H1 (cell line): ENCODE measurements at regions not wholly inside any gene's neighbourhood (a gene's known extent, or its start where the extent isn't known, plus 50 kb on each side); places are given as distances from the start of the nearest gene placed in this dataset.

ENCODE experiments used
- CTCF ChIA-PET: fragments of 300-600 bp; sonication (Branson Sonifier 250); formaldehyde crosslinking; loops from one replicate; lab custom pipeline; 2021; ENCODE audit not compliant: partially characterized antibody; lab: Charles Lee
- POLR2A ChIA-PET: fragments of 300-600 bp; sonication (Branson Sonifier 250); formaldehyde crosslinking; loops from one replicate; lab custom pipeline; 2021; ENCODE audit warnings: inconsistent platforms; ENCODE audit not compliant: partially characterized antibody; lab: Charles Lee
- DNase-seq, 2 experiments: peaks; one replicate each; pipeline versions ENCODE4 v3.0.0 to v3.0.0-alpha.2; 2010 to 2022; ENCODE audit warnings: low spot score in 2 of 2, low read depth in 1 of 2, mixed read lengths in 1 of 2
- FAIRE-seq: peaks from 2 replicates; lab custom pipeline; 2011; peaks lifted over from hg19 to GRCh38; lab: Jason Lieb, UNC
- H2AFZ ChIP-seq: 2 replicates; pipeline ENCODE4 v1.8.1; 2012; ENCODE audit warnings: low read length, inconsistent platforms
- H2AK5ac ChIP-seq: 2 replicates; pipeline ENCODE4 v1.6.1; 2013; ENCODE audit warnings: low read depth, low read length
- H2BK120ac ChIP-seq: replicated peaks from 2 replicates; pipeline ENCODE3; 2013; ENCODE audit warnings: low read depth, low read length, inconsistent platforms
- H2BK12ac ChIP-seq: 2 replicates; pipeline ENCODE4 v1.6.1; 2013; ENCODE audit warnings: low read depth, low read length
- H2BK15ac ChIP-seq: 2 replicates; pipeline ENCODE4 v1.6.1; 2013; ENCODE audit warnings: low read length
- H2BK20ac ChIP-seq: 2 replicates; pipeline ENCODE4 v1.6.1; 2013; ENCODE audit warnings: low read length
- H2BK5ac ChIP-seq: 2 replicates; pipeline ENCODE4 v1.6.1; 2013; ENCODE audit warnings: low read depth, low read length
- H3K14ac ChIP-seq: 2 replicates; pipeline ENCODE4 v1.6.1; 2013; ENCODE audit warnings: inconsistent platforms; ENCODE audit not compliant: insufficient read length
- H3K18ac ChIP-seq: 2 replicates; pipeline ENCODE4 v1.6.1; 2013; ENCODE audit warnings: low read length; ENCODE audit errors: extremely low read depth
- H3K23ac ChIP-seq: 2 replicates; pipeline ENCODE4 v1.6.1; 2013; ENCODE audit warnings: inconsistent platforms; ENCODE audit not compliant: insufficient read length
- H3K23me2 ChIP-seq: 2 replicates; pipeline ENCODE4 v1.6.1; 2013; ENCODE audit warnings: low read depth, low read length
- H3K27ac ChIP-seq: 2 replicates; pipeline ENCODE4 v1.6.1; 2011; ENCODE audit warnings: low read depth, low read length, inconsistent platforms
- H3K27me3 ChIP-seq, 4 experiments: replicated peaks in 1 of 4; 1 replicate in 1 of 4; 2 replicates in 3 of 4; pipeline versions ENCODE4 v1.6.1 to v1.8.1; 2011 to 2013; ENCODE audit warnings: low read length in 3 of 4, mild to moderate bottlenecking in 3 of 4, inconsistent platforms in 2 of 4, mixed read lengths in 2 of 4, moderate library complexity in 1 of 4; ENCODE audit not compliant: control insufficient read depth in 3 of 4, insufficient read depth in 3 of 4; ENCODE audit errors: extremely low read depth in 1 of 4
- H3K36me3 ChIP-seq, 4 experiments: 2 replicates each; pipeline versions ENCODE4 v1.6.1 to v1.8.1; 2011 to 2013; ENCODE audit warnings: mild to moderate bottlenecking in 4 of 4, low read length in 3 of 4, moderate library complexity in 2 of 4, control low read depth in 1 of 4, inconsistent platforms in 1 of 4; ENCODE audit not compliant: insufficient read depth in 4 of 4, control insufficient read depth in 2 of 4
- H3K4ac ChIP-seq: replicated peaks from 2 replicates; pipeline ENCODE3; 2013; ENCODE audit warnings: low read length, low read depth, mixed read lengths, inconsistent platforms; ENCODE audit not compliant: insufficient read length
- H3K4me1 ChIP-seq, 4 experiments: replicated peaks in 1 of 4; 1 replicate in 1 of 4; 2 replicates in 3 of 4; pipeline versions ENCODE4 v1.6.1 to v1.8.1; 2011 to 2013; ENCODE audit warnings: low read length in 3 of 4, inconsistent platforms in 2 of 4, mixed read lengths in 1 of 4; ENCODE audit not compliant: insufficient read depth in 4 of 4, control insufficient read depth in 3 of 4
- H3K4me2 ChIP-seq, 2 experiments: 2 replicates each; pipeline versions ENCODE4 v1.6.1 to v1.8.1; 2011 to 2013; ENCODE audit warnings: low read depth in 2 of 2, low read length in 2 of 2, control low read depth in 1 of 2, inconsistent platforms in 1 of 2, mild to moderate bottlenecking in 1 of 2; ENCODE audit not compliant: insufficient read depth in 1 of 2
- H3K4me3 ChIP-seq, 4 experiments: fragments of 200-600, 300-600 bp in 1 of 4; sonication (generic), shearing (Covaris generic), sonication (Bioruptor Twin) in 1 of 4; 2 replicates each; pipeline versions ENCODE4 v1.5.1 to v1.8.1; 2011 to 2016; ENCODE audit warnings: low read length in 4 of 4, low read depth in 3 of 4, control low read depth in 2 of 4, inconsistent platforms in 2 of 4, mild to moderate bottlenecking in 2 of 4, mixed read lengths in 1 of 4, moderate library complexity in 1 of 4; ENCODE audit not compliant: insufficient read depth in 2 of 4; ENCODE audit errors: extremely low read depth in 1 of 4
- H3K56ac ChIP-seq: replicated peaks from 2 replicates; pipeline ENCODE3; 2013; ENCODE audit warnings: low read depth, mild to moderate bottlenecking, mixed read lengths, low read length, inconsistent platforms; ENCODE audit not compliant: insufficient read length
- H3K79me1 ChIP-seq: 2 replicates; pipeline ENCODE4 v1.6.1; 2013; ENCODE audit warnings: low read depth, low read length, control low read depth
- H3K79me2 ChIP-seq, 2 experiments: 2 replicates each; pipeline versions ENCODE4 v1.6.1 to v1.8.1; 2012 to 2013; ENCODE audit warnings: low read length in 2 of 2, mild to moderate bottlenecking in 2 of 2, inconsistent platforms in 1 of 2; ENCODE audit not compliant: insufficient read depth in 2 of 2, control insufficient read depth in 1 of 2
- H3K9ac ChIP-seq, 4 experiments: replicated peaks in 1 of 4; 1 replicate in 1 of 4; 2 replicates in 3 of 4; pipeline versions ENCODE4 v1.6.1 to v1.8.1; 2011 to 2013; ENCODE audit warnings: low read depth in 3 of 4, low read length in 3 of 4, control low read depth in 2 of 4, mild to moderate bottlenecking in 2 of 4, moderate library complexity in 2 of 4, inconsistent platforms in 1 of 4; ENCODE audit errors: extremely low read depth in 1 of 4
- H3K9me3 ChIP-seq, 2 experiments: 2 replicates each; pipeline versions ENCODE4 v1.6.1 to v1.8.1; 2012 to 2013; ENCODE audit warnings: mild to moderate bottlenecking in 2 of 2, moderate library complexity in 2 of 2, control low read depth in 1 of 2, inconsistent platforms in 1 of 2, low read depth in 1 of 2, low read length in 1 of 2, mixed read lengths in 1 of 2; ENCODE audit not compliant: insufficient read depth in 2 of 2
- H4K20me1 ChIP-seq, 2 experiments: replicated peaks in 1 of 2; 2 replicates each; pipeline versions ENCODE3 to v1.8.1; 2011 to 2013; ENCODE audit warnings: inconsistent platforms in 2 of 2, low read length in 2 of 2, mild to moderate bottlenecking in 1 of 2; ENCODE audit not compliant: insufficient read depth in 2 of 2, control insufficient read depth in 1 of 2
- H4K5ac ChIP-seq: 2 replicates; pipeline ENCODE4 v1.6.1; 2013; ENCODE audit warnings: low read length, low read depth, mixed read lengths, inconsistent platforms; ENCODE audit not compliant: insufficient read length
- H4K8ac ChIP-seq: 2 replicates; pipeline ENCODE4 v1.8.0; 2013; ENCODE audit warnings: mild to moderate bottlenecking, moderate library complexity, low read length, inconsistent platforms; ENCODE audit not compliant: insufficient read depth; ENCODE audit errors: extremely low read depth
- H4K91ac ChIP-seq: replicated peaks from 2 replicates; pipeline ENCODE3; 2013; ENCODE audit warnings: low read length, mixed read lengths, inconsistent platforms; ENCODE audit not compliant: insufficient read length
- BCL11A ChIP-seq, 2 experiments: IDR thresholded peaks; one replicate each; pipeline ENCODE4 v1.6.1; 2011; ENCODE audit warnings: low read depth in 2 of 2, low read length in 2 of 2, mild to moderate bottlenecking in 2 of 2
- CBX5 ChIP-seq: fragments of 300-800, 300-1000 bp; sonication (generic); IDR thresholded peaks from 2 replicates; pipeline ENCODE4 v1.7.1; 2016; ENCODE audit warnings: antibody characterized with exemption, low read length, low read depth
- CTCF ChIP-seq, 3 experiments: IDR thresholded peaks; 1 replicate in 2 of 3; 2 replicates in 1 of 3; pipeline versions ENCODE4 v1.5.1 to v1.6.1; 2011; ENCODE audit warnings: low read length in 3 of 3, mild to moderate bottlenecking in 3 of 3, inconsistent platforms in 2 of 3, low read depth in 1 of 3, moderate library complexity in 1 of 3; ENCODE audit not compliant: insufficient read depth in 1 of 3; ENCODE audit errors: control extremely low read depth in 1 of 3
- HDAC6 ChIP-seq: IDR thresholded peaks from one replicate; pipeline ENCODE4 v1.7.1; 2012; ENCODE audit warnings: low read depth, mild to moderate bottlenecking, inconsistent platforms, low read length, moderate library complexity
- KDM4A ChIP-seq: IDR thresholded peaks from one replicate; pipeline ENCODE4 v1.7.1; 2012; ENCODE audit warnings: low read depth, mild to moderate bottlenecking, moderate library complexity, low read length, inconsistent platforms; ENCODE audit not compliant: severe bottlenecking
- NANOG ChIP-seq: IDR thresholded peaks from 2 replicates; pipeline ENCODE4 v1.6.1; 2011; ENCODE audit warnings: low read length, low read depth, mild to moderate bottlenecking, inconsistent platforms; ENCODE audit not compliant: insufficient read depth, poor library complexity, severe bottlenecking
- RBBP5 ChIP-seq: IDR thresholded peaks from 2 replicates; pipeline ENCODE4 v1.7.1; 2012; ENCODE audit warnings: low read depth, mild to moderate bottlenecking, inconsistent platforms, low read length, moderate library complexity, borderline replicate concordance
- SUZ12 ChIP-seq: fragments of 200-600 bp; sonication (generic); IDR thresholded peaks from 2 replicates; pipeline ENCODE4 v1.6.1; 2012; ENCODE audit warnings: mild to moderate bottlenecking, inconsistent platforms, low read length, moderate library complexity, mixed read lengths
- USF2 ChIP-seq: IDR thresholded peaks from 2 replicates; pipeline ENCODE4 v1.6.1; 2011; ENCODE audit warnings: low read length, improper control_type of control experiment
- WGBS, 2 experiments: shearing (Covaris generic) in 1 of 2; methylation state at CpG; one replicate each; pipeline versions ENCODE4 v1.1.6 to v1.1.7; 2013 to 2015; ENCODE audit warnings: low lambda C conversion rate in 2 of 2, mixed read lengths in 2 of 2, inconsistent platforms in 1 of 2, low coverage in 1 of 2, missing lambda C conversion rate in 1 of 2; ENCODE audit not compliant: insufficient replicate concordance in 2 of 2, insufficient coverage in 1 of 2, insufficient read length in 1 of 2; ENCODE audit errors: extremely low coverage in 1 of 2, missing lambda C conversion rate in 1 of 2; 5-methylcytosine and 5-hydroxymethylcytosine counted together

- Histone ChIP-seq H3K14ac (no peak overlapping the region), H3K4me2 (no peak overlapping the region), H3K9me3 (peaks cover 4 to 5% of the 10 kb centered on the region in 2 experiments), H3K27me3 (no peaks in the 10 kb centered on the region), H2BK5ac (no peak overlapping the region), H4K8ac (no peak overlapping the region), H3K4me1 (peaks cover 0 to 3% (median 0%) of the 10 kb centered on the region in 4 experiments; a peak in 1 of 7 replicates), H2BK15ac (no peak overlapping the region), H3K4ac (no peak overlapping the region), H4K5ac (no peak overlapping the region), H3K23me2 (no peaks in the 10 kb centered on the region; the same call in 1 of the 2 replicates), H2BK120ac (no peak overlapping the region), H3K79me2 (no peaks in the 10 kb centered on the region), H3K56ac (no peak overlapping the region), H4K20me1 (no peaks in the 10 kb centered on the region), H3K79me1 (no peaks in the 10 kb centered on the region), H3K27ac (no peak overlapping the region), H2AFZ (no peak overlapping the region), H3K18ac (no peak overlapping the region), H3K23ac (no peak overlapping the region), H3K9ac (no peak overlapping the region), H3K36me3 (no peaks in the 10 kb centered on the region; a peak in 2 of 8 replicates), H4K91ac (no peak overlapping the region), H2BK20ac (no peak overlapping the region), H2AK5ac (no peak overlapping the region), H3K4me3 (no peak overlapping the region), H2BK12ac (no peak overlapping the region)
- DNase-seq (no peak), FAIRE-seq (no peak)
- WGBS, 2 experiments = 91% methylated on average over 3 of the region's 3 CpGs; no CpG with 5 or more reads in 1 of the 2 experiments
- ChIA-PET CTCF (interaction anchor here (0.6 to 1.5 kb wide), 3 partner anchors 8 to 97 kb away, joined by 3 to 6 read pairs (median 3); no protein-coding TSS in a partner anchor), POLR2A (no interaction called here)
- TF ChIP-seq CTCF (IDR thresholded peaks at IDR 0.05; ENCODE audit: control extremely low read depth in 1 of 3, insufficient read depth in 1 of 3, low read depth in 1 of 3, low read length in 3 of 3) (no peak), HDAC6 (no peak), CBX5 (no peak), RBBP5 (no peak), USF2 (no peak), BCL11A (IDR thresholded peaks at IDR 0.05; ENCODE audit: low read depth in 2 of 2, low read length in 2 of 2) (no peak), NANOG (no peak), SUZ12 (no peak), KDM4A (no peak)
These were observed 151.7 kb downstream of the RPAP3 start for GRCh38 chr12:47554046-47554653.
